Skeletal muscle satellite cell (primary cell): ENCODE measurements at regions not wholly inside any gene's neighbourhood (a gene's known extent, or its start where the extent isn't known, plus 50 kb on each side); places are given as distances from the start of the nearest gene placed in this dataset.

Source experiments
- H3K27me3 ChIP-seq: 2 replicates; pipeline ENCODE4 v1.7.0; 2013; ENCODE audit warnings: low read length; ENCODE audit not compliant: control insufficient read depth, insufficient read depth
- H3K36me3 ChIP-seq: 2 replicates; pipeline ENCODE4 v1.7.0; 2013; ENCODE audit warnings: mild to moderate bottlenecking, control low read depth, low read length; ENCODE audit not compliant: insufficient read depth
- H3K4me1 ChIP-seq: 2 replicates; pipeline ENCODE4 v1.7.0; 2013; ENCODE audit warnings: low read length; ENCODE audit not compliant: control insufficient read depth, insufficient read depth
- H3K4me2 ChIP-seq: 2 replicates; pipeline ENCODE4 v1.7.0; 2013; ENCODE audit warnings: mild to moderate bottlenecking, low read length
- H3K4me3 ChIP-seq: 2 replicates; pipeline ENCODE4 v1.7.0; 2013; ENCODE audit warnings: low read length
- H3K9ac ChIP-seq: 2 replicates; pipeline ENCODE4 v1.7.0; 2013; ENCODE audit warnings: mild to moderate bottlenecking, low read depth, low read length, moderate library complexity
- H3K9me3 ChIP-seq: replicated peaks from 2 replicates; pipeline ENCODE4 v1.7.0; 2013; ENCODE audit warnings: mild to moderate bottlenecking, control low read depth, low read length

GRCh38 chr3:83849106-83849730 lies 1109.6 kb upstream of the CADM2 start:
- Histone ChIP-seq H3K9ac (no peak overlapping the region), H3K4me1 (no peaks in the 10 kb centered on the region), H3K9me3 (no peaks in the 10 kb centered on the region), H3K36me3 (no peaks in the 10 kb centered on the region), H3K4me2 (no peak overlapping the region), H3K4me3 (no peak overlapping the region), H3K27me3 (no peaks in the 10 kb centered on the region)

GRCh38 chr3:83863380-83863779 lies 1095.4 kb upstream of the CADM2 start:
- no peaks in the 10 kb centered on the region for H3K4me1 ChIP-seq
- no peaks in the 10 kb centered on the region for H3K9me3 ChIP-seq
- no peaks in the 10 kb centered on the region for H3K27me3 ChIP-seq
- H3K36me3 ChIP-seq: no peaks in the 10 kb centered on the region
- no peak overlapping the region for H3K4me2 ChIP-seq
- H3K9ac ChIP-seq: no peak overlapping the region
- no peak overlapping the region for H3K4me3 ChIP-seq

DNA sequence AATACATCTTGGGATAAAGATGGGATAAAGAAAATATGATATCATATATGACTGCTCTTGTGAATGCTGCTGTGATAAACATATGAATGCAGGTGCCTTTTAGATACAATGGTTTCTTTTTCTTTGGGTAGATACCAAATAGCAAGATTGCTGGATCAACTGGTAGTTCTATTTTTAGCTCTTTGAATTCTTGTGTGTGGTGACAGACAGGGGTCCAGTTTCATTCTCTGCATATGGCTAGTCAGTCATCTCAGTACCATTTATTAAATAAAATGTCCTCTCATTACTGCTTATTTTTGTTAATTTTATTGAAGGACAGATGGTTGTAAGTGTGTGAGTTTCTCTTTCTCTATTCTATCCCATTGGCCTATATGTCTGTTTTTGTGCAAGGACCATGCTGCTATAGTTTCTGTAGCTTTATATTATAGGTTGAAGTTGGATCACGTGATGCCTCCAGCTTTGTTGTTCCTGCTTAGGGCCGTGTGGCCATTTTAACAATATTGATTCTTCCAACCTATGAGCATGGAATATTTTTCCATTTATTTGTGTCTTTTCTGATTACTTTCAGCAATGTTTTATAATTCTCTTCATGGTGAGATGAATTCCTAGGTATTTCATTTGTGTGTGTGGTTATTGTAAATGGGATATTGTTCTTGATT lies 1089.8 kb upstream of the CADM2 start:
- peaks cover 7% of the 10 kb centered on the region for H3K4me1 ChIP-seq
- no peaks in the 10 kb centered on the region for H3K36me3 ChIP-seq
- no peak overlapping the region for H3K4me2 ChIP-seq
- no peak overlapping the region for H3K9ac ChIP-seq
- H3K9me3 ChIP-seq: no peaks in the 10 kb centered on the region
- H3K4me3 ChIP-seq: no peak overlapping the region
- no peaks in the 10 kb centered on the region for H3K27me3 ChIP-seq

- H3K4me3 ChIP-seq: no peak overlapping the region
- no peaks in the 10 kb centered on the region for H3K36me3 ChIP-seq
- peak overlapping the region; percentile 44 for H3K9ac ChIP-seq
- no peaks in the 10 kb centered on the region for H3K9me3 ChIP-seq
- H3K4me1 ChIP-seq: peaks cover 7% of the 10 kb centered on the region
- peak overlapping the region; percentile 59 for H3K4me2 ChIP-seq
- H3K27me3 ChIP-seq: no peaks in the 10 kb centered on the region
Observed at GRCh38 chr3:83873550-83873949, 1085.2 kb upstream of the CADM2 start.

- H3K9ac ChIP-seq: no peak overlapping the region
- H3K4me1 ChIP-seq: peaks cover 12% of the 10 kb centered on the region
- no peaks in the 10 kb centered on the region for H3K36me3 ChIP-seq
- H3K4me2 ChIP-seq: no peak overlapping the region
- no peaks in the 10 kb centered on the region for H3K9me3 ChIP-seq
- no peak overlapping the region for H3K4me3 ChIP-seq
- H3K27me3 ChIP-seq: no peaks in the 10 kb centered on the region
Observed at GRCh38 chr3:83877910-83878309, 1080.9 kb upstream of the CADM2 start.

GRCh38 chr3:83882701-83883100 lies 1076.1 kb upstream of the CADM2 start:
- H3K4me2 ChIP-seq: no peak overlapping the region
- H3K4me3 ChIP-seq: no peak overlapping the region
- H3K27me3 ChIP-seq: no peaks in the 10 kb centered on the region
- no peaks in the 10 kb centered on the region for H3K9me3 ChIP-seq
- H3K9ac ChIP-seq: no peak overlapping the region
- peaks cover 10% of the 10 kb centered on the region for H3K4me1 ChIP-seq
- no peaks in the 10 kb centered on the region for H3K36me3 ChIP-seq

GRCh38 chr3:83890039-83890762 lies 1068.6 kb upstream of the CADM2 start:
- Histone ChIP-seq H3K36me3 (no peaks in the 10 kb centered on the region), H3K4me3 (peak overlapping the region; percentile 45), H3K27me3 (no peaks in the 10 kb centered on the region), H3K4me1 (peaks cover 31% of the 10 kb centered on the region), H3K9me3 (no peaks in the 10 kb centered on the region), H3K4me2 (peak overlapping the region; percentile 75), H3K9ac (peak overlapping the region; percentile 61)

GRCh38 chr3:83890763-83891135 lies 1068.0 kb upstream of the CADM2 start:
- H3K4me1 ChIP-seq: peaks cover 31% of the 10 kb centered on the region
- H3K9me3 ChIP-seq: no peaks in the 10 kb centered on the region
- peak overlapping the region; percentile 61 for H3K9ac ChIP-seq
- H3K4me3 ChIP-seq: peak overlapping the region; percentile 45
- H3K4me2 ChIP-seq: peak overlapping the region; percentile 75
- no peaks in the 10 kb centered on the region for H3K36me3 ChIP-seq
- H3K27me3 ChIP-seq: no peaks in the 10 kb centered on the region

GRCh38 chr3:83894223-83894622 lies 1064.6 kb upstream of the CADM2 start:
- Histone ChIP-seq H3K9me3 (no peaks in the 10 kb centered on the region), H3K4me1 (peaks cover 26% of the 10 kb centered on the region), H3K4me3 (no peak overlapping the region), H3K9ac (no peak overlapping the region), H3K27me3 (no peaks in the 10 kb centered on the region), H3K36me3 (no peaks in the 10 kb centered on the region), H3K4me2 (no peak overlapping the region)

DNA sequence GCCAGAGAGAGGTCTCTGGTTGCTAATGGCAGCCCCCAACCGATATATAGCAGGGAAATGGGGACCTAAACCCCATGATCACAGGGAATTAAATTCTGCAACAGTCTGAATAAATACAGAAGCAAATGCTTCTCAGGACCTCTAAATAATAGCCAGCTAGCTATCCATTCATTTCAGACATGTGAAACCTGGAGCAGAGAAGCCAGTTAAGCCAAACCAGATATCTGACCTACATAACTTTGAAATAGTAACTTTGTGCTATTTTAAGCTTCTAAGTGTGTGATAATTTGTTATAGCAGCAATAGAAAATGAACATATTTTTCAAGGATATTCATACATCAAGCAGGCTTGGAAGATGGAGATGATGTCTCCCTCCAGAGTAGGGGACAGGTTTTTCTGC lies 1062.9 kb upstream of the CADM2 start:
- H3K9me3 ChIP-seq: no peaks in the 10 kb centered on the region
- H3K4me2 ChIP-seq: no peak overlapping the region
- no peaks in the 10 kb centered on the region for H3K36me3 ChIP-seq
- no peak overlapping the region for H3K9ac ChIP-seq
- H3K4me3 ChIP-seq: no peak overlapping the region
- no peaks in the 10 kb centered on the region for H3K27me3 ChIP-seq
- H3K4me1 ChIP-seq: peaks cover 9% of the 10 kb centered on the region

GRCh38 chr3:83902787-83903533 lies 1055.8 kb upstream of the CADM2 start:
- Histone ChIP-seq H3K4me2 (no peak overlapping the region), H3K36me3 (no peaks in the 10 kb centered on the region), H3K9me3 (no peaks in the 10 kb centered on the region), H3K9ac (no peak overlapping the region), H3K4me3 (no peak overlapping the region), H3K4me1 (peaks cover 9% of the 10 kb centered on the region), H3K27me3 (no peaks in the 10 kb centered on the region)
